HEK293 (cell line): ENCODE measurements at regions not wholly inside any gene's neighbourhood (a gene's known extent, or its start where the extent isn't known, plus 50 kb on each side); places are given as distances from the start of the nearest gene placed in this dataset.

ENCODE experiments used
- CTCF ChIA-PET: fragments of 350-600 bp; formaldehyde crosslinking; extraction: SDS; loops from one replicate; lab custom pipeline; 2021; ENCODE audit warnings: antibody characterized with exemption; lab: Yijun Ruan, JAX
- POLR2A ChIA-PET: fragments of 300-600 bp; formaldehyde crosslinking; extraction: SDS; loops from one replicate; lab custom pipeline; 2020; ENCODE audit warnings: antibody characterized with exemption, inconsistent platforms; lab: Yijun Ruan, JAX
- H3K27ac ChIP-seq: fragments of 200-500 bp; sonication (Bioruptor generic); 2 replicates; pipeline ENCODE4 v1.5.1; 2014; ENCODE audit warnings: low read depth, low read length, control low read depth, inconsistent platforms; ENCODE audit errors: extremely low read depth
- H3K36me3 ChIP-seq, 2 experiments: fragments of 200-500 bp in 1 of 2; sonication (Bioruptor generic) in 1 of 2; 1 replicate in 1 of 2; 2 replicates in 1 of 2; pipeline ENCODE4 v1.5.1; 2014 to 2017; ENCODE audit warnings: inconsistent platforms in 2 of 2, low read length in 2 of 2; ENCODE audit not compliant: control insufficient read depth in 2 of 2, insufficient read depth in 1 of 2
- H3K4me1 ChIP-seq: fragments of 200-500 bp; sonication (Bioruptor generic); 2 replicates; pipeline ENCODE4 v1.5.1; 2014; ENCODE audit warnings: mild to moderate bottlenecking, low read length, inconsistent platforms; ENCODE audit not compliant: control insufficient read depth, insufficient read depth
- H3K4me3 ChIP-seq: 2 replicates; pipeline ENCODE4 v1.5.1; 2011; ENCODE audit warnings: low read depth, mild to moderate bottlenecking, control low read depth, low read length, moderate library complexity
- H3K9me3 ChIP-seq: fragments of 200-500 bp; sonication (Bioruptor generic); 2 replicates; pipeline ENCODE4 v1.5.1; 2014; ENCODE audit warnings: low read depth, low read length, inconsistent platforms; ENCODE audit not compliant: control insufficient read depth, insufficient read depth
- KLF10 ChIP-seq: fragments of 450-650 bp; IDR thresholded peaks from 2 replicates; pipeline ENCODE4 v1.5.1; 2018; ENCODE audit warnings: missing biosample characterization, mild to moderate bottlenecking, missing genetic modification characterization
- MZF1 ChIP-seq: fragments of 450-650 bp; formaldehyde crosslinking; IDR thresholded peaks from 2 replicates; pipeline ENCODE4 v1.5.1; 2017; ENCODE audit warnings: missing biosample characterization, missing genetic modification characterization, borderline replicate concordance
- OVOL3 ChIP-seq: fragments of 450-650 bp; formaldehyde crosslinking; IDR thresholded peaks from 2 replicates; pipeline ENCODE4 v1.5.1; 2016; ENCODE audit warnings: missing biosample characterization, missing genetic modification characterization
- ZNF140 ChIP-seq: fragments of 450-650 bp; formaldehyde crosslinking; IDR thresholded peaks from 2 replicates; pipeline ENCODE4 v1.5.1; 2016; ENCODE audit warnings: missing biosample characterization, missing genetic modification characterization
- ZNF2 ChIP-seq: fragments of 450-650 bp; formaldehyde crosslinking; IDR thresholded peaks from 2 replicates; pipeline ENCODE4 v1.5.1; 2016; ENCODE audit warnings: missing biosample characterization, missing genetic modification characterization
- ZNF248 ChIP-seq: fragments of 450-650 bp; formaldehyde crosslinking; IDR thresholded peaks from 2 replicates; pipeline ENCODE4 v1.5.1; 2017; ENCODE audit warnings: missing biosample characterization, missing genetic modification characterization
- ZNF280D ChIP-seq: fragments of 450-650 bp; formaldehyde crosslinking; IDR thresholded peaks from 2 replicates; pipeline ENCODE4 v1.5.1; 2016; ENCODE audit warnings: missing biosample characterization, missing genetic modification characterization
- ZNF544 ChIP-seq: fragments of 450-650 bp; formaldehyde crosslinking; IDR thresholded peaks from 2 replicates; pipeline ENCODE4 v1.5.0; 2017; ENCODE audit warnings: missing biosample characterization, missing genetic modification characterization
- ZNF621 ChIP-seq: fragments of 450-650 bp; formaldehyde crosslinking; IDR thresholded peaks from 2 replicates; pipeline ENCODE4 v1.5.1; 2017; ENCODE audit warnings: missing biosample characterization, missing genetic modification characterization
- ZNF670 ChIP-seq: fragments of 450-650 bp; formaldehyde crosslinking; IDR thresholded peaks from 2 replicates; pipeline ENCODE4 v1.5.1; 2016; ENCODE audit warnings: missing biosample characterization, missing genetic modification characterization, low read depth
- ZNF701 ChIP-seq: fragments of 450-650 bp; formaldehyde crosslinking; IDR thresholded peaks from 2 replicates; pipeline ENCODE4 v1.5.1; 2016; ENCODE audit warnings: missing biosample characterization, missing genetic modification characterization
- ZNF792 ChIP-seq: fragments of 450-650 bp; formaldehyde crosslinking; IDR thresholded peaks from 2 replicates; pipeline ENCODE4 v1.5.1; 2016; ENCODE audit warnings: missing biosample characterization, missing genetic modification characterization
- ZSCAN5A ChIP-seq: fragments of 450-650 bp; formaldehyde crosslinking; IDR thresholded peaks from 2 replicates; pipeline ENCODE4 v1.5.1; 2016; ENCODE audit warnings: missing biosample characterization, missing genetic modification characterization
- TF ChIP-seq, protein P1 (sequence below): fragments of 450-650 bp; formaldehyde crosslinking; IDR thresholded peaks from 2 replicates; pipeline ENCODE4 v1.5.1; 2016; ENCODE audit warnings: missing biosample characterization, missing genetic modification characterization, borderline replicate concordance
- TF ChIP-seq, protein P2 (sequence below): sonication (generic); formaldehyde crosslinking; IDR thresholded peaks from 2 replicates; pipeline ENCODE4 v1.8.1; 2022; ENCODE audit warnings: mild to moderate bottlenecking, moderate library complexity, missing genetic modification reagents
- TF ChIP-seq, protein P3 (sequence below): fragments of 450-650 bp; formaldehyde crosslinking; IDR thresholded peaks from 2 replicates; pipeline ENCODE4 v1.5.1; 2016; ENCODE audit warnings: missing biosample characterization, missing genetic modification characterization

DNA sequence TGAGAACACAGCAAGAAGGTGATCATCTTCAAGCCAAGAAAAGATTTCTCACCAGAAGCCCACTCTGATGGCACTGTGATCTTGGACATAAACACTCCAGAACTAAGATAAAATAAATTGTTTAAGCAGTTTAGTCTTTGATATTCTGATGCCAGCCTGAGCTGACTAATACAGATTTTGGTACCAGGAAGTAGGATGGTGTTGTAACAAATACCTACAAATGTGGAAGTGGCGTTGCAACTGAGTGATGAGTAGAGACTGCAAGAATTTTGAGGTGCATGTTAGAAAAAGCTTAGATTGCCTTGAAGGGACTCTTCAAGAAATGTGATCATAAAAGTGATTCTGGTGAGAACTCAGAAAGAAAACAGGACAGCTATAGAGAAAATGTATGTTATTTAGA is 592.4 kb upstream of the DAB2 start:
- Histone ChIP-seq H3K4me3 (no peak overlapping the region), H3K27ac (no peak overlapping the region), H3K36me3 (no peaks in the 10 kb centered on the region), H3K4me1 (no peaks in the 10 kb centered on the region), H3K9me3 (no peaks in the 10 kb centered on the region)
- no peak for TF ChIP-seq ZNF248 (tag by site-specific recombination)
- TF ChIP-seq ZNF792 (tag by site-specific recombination): no peak
- ChIA-PET CTCF (interaction anchor here (0.6 kb wide), 2 partner anchors 13 to 105 kb away, joined by 3 to 5 read pairs; no protein-coding TSS in a partner anchor), POLR2A (no interaction called here)

- Histone ChIP-seq H3K4me3 (no peak overlapping the region), H3K36me3 (no peaks in the 10 kb centered on the region), H3K4me1 (no peaks in the 10 kb centered on the region), H3K27ac (no peak overlapping the region), H3K9me3 (no peaks in the 10 kb centered on the region; the same call in 1 of the 2 replicates)
- ChIA-PET CTCF (no interaction called here), POLR2A (no interaction called here)
- TF ChIP-seq, protein P1, sequence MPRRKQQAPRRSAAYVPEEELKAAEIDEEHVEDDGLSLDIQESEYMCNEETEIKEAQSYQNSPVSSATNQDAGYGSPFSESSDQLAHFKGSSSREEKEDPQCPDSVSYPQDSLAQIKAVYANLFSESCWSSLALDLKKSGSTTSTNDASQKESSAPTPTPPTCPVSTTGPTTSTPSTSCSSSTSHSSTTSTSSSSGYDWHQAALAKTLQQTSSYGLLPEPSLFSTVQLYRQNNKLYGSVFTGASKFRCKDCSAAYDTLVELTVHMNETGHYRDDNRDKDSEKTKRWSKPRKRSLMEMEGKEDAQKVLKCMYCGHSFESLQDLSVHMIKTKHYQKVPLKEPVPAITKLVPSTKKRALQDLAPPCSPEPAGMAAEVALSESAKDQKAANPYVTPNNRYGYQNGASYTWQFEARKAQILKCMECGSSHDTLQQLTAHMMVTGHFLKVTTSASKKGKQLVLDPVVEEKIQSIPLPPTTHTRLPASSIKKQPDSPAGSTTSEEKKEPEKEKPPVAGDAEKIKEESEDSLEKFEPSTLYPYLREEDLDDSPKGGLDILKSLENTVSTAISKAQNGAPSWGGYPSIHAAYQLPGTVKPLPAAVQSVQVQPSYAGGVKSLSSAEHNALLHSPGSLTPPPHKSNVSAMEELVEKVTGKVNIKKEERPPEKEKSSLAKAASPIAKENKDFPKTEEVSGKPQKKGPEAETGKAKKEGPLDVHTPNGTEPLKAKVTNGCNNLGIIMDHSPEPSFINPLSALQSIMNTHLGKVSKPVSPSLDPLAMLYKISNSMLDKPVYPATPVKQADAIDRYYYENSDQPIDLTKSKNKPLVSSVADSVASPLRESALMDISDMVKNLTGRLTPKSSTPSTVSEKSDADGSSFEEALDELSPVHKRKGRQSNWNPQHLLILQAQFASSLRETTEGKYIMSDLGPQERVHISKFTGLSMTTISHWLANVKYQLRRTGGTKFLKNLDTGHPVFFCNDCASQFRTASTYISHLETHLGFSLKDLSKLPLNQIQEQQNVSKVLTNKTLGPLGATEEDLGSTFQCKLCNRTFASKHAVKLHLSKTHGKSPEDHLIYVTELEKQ (tag by site-specific recombination): no peak
- TF ChIP-seq ZSCAN5A (tag by site-specific recombination) (no peak), ZNF140 (tag by site-specific recombination) (no peak), ZNF544 (tag by site-specific recombination) (no peak), ZNF621 (no peak), ZNF670 (no peak), ZNF280D (no peak), OVOL3 (tag by site-specific recombination) (no peak), MZF1 (tag by site-specific recombination) (no peak), ZNF701 (no peak), KLF10 (tag by site-specific recombination) (no peak), ZNF2 (tag by site-specific recombination) (no peak)
- TF ChIP-seq, protein P2, sequence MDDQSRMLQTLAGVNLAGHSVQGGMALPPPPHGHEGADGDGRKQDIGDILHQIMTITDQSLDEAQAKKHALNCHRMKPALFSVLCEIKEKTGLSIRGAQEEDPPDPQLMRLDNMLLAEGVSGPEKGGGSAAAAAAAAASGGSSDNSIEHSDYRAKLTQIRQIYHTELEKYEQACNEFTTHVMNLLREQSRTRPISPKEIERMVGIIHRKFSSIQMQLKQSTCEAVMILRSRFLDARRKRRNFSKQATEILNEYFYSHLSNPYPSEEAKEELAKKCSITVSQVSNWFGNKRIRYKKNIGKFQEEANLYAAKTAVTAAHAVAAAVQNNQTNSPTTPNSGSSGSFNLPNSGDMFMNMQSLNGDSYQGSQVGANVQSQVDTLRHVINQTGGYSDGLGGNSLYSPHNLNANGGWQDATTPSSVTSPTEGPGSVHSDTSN (CRISPR knock-in tag): no peak
- TF ChIP-seq, protein P3, sequence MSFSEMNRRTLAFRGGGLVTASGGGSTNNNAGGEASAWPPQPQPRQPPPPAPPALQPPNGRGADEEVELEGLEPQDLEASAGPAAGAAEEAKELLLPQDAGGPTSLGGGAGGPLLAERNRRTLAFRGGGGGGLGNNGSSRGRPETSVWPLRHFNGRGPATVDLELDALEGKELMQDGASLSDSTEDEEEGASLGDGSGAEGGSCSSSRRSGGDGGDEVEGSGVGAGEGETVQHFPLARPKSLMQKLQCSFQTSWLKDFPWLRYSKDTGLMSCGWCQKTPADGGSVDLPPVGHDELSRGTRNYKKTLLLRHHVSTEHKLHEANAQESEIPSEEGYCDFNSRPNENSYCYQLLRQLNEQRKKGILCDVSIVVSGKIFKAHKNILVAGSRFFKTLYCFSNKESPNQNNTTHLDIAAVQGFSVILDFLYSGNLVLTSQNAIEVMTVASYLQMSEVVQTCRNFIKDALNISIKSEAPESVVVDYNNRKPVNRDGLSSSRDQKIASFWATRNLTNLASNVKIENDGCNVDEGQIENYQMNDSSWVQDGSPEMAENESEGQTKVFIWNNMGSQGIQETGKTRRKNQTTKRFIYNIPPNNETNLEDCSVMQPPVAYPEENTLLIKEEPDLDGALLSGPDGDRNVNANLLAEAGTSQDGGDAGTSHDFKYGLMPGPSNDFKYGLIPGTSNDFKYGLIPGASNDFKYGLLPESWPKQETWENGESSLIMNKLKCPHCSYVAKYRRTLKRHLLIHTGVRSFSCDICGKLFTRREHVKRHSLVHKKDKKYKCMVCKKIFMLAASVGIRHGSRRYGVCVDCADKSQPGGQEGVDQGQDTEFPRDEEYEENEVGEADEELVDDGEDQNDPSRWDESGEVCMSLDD (tag by site-specific recombination): no peak
- TF ChIP-seq, all 188 proteins: peak for 0
These were observed 585.7 kb upstream of the DAB2 start for GRCh38 chr5:40010436-40010835.
